HG03175 (cell line): ENCODE measurements at regions not wholly inside any gene's neighbourhood (a gene's known extent, or its start where the extent isn't known, plus 50 kb on each side); places are given as distances from the start of the nearest gene placed in this dataset.
"Not testable (repeated sequence)": the region's sequence is repeated elsewhere in the genome, so short reads cannot be mapped to it uniquely, and the experiment has no call there.

ENCODE experiments used
- ATAC-seq: cut with Tn5 transposase; IDR thresholded peaks from one replicate; pipeline ENCODE4 v1.9.1; 2021; ENCODE audit warnings: mild to moderate bottlenecking, moderate library complexity; ENCODE audit not compliant: unreplicated experiment

DNA sequence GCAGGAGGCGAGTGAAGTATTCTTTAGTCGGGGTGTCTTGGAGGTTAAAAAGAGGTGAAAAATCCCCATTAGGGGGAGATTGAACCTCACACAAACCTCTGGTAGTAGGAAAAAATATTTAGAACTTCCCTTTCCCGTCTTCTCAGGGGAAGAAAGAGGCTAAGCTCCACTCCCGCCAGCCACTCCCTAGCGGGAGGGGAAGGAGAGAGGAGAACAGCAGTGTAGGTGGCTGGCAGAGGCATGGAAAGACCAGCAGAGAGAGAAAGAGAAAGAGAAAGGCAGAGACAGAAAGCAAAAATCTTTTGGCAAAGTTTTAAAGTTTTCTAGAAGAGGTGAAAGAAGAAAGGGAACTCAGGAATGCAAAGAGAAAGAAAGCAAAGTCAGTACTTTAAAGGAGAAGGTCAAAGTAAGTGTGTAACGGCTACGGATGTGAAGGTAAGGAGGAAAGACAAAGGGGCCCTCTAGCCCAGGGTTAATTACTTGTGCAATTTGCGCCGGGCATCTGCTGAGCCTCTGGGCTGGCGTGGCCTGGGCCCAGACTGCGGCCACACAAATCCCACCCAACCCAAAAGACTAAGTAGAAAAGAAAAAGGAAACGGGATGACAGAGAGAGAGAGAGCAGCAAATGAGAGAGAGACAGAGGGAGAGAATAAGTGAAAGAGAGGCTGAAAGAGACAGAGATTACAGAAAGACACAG is 72.3 kb upstream of the ZNF746 start:
- no peak for ATAC-seq

DNA sequence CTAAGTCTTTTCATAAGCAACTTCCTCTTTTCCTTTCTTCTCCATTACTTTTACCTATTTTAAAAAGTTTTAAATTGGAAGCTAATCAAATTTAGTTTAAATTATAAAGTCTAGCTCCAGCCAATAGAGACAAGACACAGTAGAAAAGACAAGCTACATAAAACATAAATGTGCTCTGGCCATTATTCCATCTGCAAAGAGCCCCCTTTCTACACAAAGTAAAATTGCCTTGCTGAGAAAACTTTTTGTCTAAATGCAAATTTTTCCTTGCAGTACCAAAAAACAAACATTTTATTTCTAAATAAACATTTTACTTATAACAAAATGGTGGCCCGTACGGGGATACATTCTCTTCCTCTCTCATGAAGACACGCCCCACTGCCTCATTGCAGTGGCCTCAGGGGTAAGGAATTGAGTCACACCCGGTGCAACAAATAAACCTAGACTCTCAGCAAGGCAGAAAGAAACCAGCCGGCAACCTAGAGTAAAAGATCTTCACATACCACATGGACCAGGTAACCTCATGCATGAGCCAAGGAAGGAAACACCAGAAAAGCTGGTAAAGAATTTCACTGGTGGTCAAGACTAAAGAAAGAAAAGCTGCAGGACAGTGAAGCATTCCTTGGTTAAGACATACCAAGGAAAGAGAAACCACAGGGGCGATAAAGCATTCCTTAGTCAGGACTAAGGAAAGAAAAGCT is 71.6 kb upstream of the ZNF746 start:
- no peak for ATAC-seq

DNA sequence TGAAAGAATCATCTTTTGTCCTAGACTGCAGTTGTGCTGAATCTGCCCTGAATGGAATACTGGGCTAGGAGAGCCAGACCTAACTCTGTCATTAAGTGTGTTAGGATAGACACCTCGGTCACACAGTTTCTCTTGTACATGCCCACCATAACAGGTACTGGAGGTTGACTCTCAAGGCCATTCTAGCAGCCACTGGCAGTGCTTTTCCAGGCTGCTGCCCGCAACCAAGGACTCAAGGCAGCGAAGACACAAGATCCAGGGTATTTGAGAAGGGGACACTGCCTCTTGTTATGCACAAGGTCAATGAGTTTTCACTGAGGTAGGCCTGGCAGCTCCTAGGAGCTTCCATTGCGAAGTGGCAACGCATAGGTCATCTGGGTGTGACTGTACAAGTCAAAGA is 70.6 kb upstream of the ZNF746 start:
- ATAC-seq, result no peak

DNA sequence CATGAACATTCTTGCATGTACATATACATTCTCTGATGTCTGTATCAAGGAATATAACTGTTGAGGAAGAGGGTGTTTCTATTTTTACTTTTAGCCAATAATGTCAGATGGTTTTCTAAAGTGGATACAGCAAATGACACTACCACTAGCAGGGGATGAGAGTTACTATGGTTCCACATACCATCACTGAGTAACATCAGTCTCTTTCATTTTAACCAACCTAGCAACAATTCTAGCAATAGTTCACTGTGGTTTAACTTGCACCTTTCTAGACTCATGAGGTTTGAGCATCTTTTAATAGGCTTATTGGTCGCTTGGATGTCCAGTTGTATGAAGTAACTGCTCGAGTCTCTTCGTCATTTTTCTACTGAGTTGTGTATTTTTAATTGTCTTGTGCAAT is 68.5 kb upstream of the ZNF746 start:
- ATAC-seq, result no peak

DNA sequence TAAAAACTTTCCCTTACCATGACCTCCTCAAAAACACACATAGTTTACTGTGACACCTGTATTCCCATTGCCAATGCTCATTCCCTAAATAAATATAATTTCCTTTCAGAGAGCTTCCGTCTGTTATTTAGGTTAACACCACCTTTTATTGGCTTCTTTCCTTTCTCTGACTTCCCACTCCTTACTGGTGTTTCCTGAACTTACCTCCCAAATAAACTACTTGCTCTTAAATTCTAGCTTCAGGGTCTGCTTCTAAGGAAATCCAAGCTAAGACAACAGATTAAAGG is 67.4 kb upstream of the ZNF746 start:
- no peak for ATAC-seq

DNA sequence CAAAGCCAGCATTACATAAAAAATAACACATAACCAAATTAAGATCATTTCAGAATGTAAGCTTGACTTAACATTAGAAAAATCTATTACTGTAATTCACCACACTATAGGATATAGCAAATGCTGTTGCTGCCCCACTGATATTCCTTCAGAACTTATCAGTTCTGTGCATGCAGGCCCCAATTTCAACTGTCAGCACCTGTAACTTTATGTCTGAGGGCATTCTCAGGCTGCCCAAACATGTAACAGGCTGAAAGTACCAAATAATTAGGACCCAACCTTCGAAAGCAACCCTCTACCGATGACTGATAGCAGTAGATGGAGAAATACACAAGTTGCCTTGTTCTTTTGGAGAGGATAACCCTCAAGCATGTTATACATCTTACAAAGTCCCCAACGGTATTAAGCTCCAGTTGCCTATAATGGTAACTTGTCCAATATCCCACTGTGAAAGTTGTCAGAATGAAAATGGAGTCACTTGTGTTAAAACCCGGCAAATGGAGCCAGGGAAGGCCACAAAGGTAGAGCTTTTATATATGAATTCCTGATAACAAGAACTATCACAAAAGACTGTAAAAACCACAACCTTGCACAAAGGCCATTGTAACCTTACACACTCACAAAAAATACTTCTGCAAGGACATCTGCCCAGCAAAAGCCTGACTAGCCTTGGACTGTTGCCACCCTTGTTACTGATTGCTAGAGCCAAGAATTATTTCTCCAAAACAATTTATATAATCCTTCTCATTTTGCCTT is 66.9 kb upstream of the ZNF746 start:
- ATAC-seq, result no peak

DNA sequence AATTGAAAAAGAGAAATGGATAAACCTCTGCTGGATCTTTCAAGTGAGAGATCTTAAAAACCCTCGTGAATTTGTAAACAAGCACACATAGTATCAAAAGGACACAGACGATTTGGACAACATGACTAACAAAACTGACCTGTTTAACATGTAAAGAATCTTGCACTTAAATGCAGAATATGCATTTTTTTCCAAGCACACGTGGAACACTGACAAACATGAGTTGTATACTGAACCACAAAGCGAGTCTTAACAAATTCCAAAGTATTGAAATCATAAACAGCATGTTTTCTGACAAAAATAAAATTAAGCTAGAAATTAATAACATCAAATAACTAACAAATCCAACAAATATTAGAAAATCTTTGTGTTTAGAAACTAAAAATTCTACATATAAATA is 65.0 kb upstream of the ZNF746 start:
- no peak for ATAC-seq

DNA sequence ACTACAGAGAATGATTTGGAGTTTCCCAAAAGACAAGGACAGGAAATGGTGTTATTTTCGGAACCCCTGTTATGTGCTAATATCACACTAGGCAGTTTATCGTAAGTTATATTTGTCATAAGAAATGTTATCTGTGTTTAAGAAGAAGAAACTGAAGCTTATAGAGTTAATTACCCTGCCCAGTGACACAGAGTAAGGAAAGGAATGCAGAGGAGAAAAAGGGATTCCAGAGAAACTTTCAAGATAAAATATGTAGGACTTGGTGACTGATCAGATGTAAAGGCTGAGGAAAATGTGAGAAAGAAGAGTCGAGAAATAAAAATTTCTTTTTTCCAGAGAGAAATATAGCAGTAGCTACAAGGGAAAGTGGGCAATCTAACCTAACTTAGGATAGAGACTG is 63.5 kb upstream of the ZNF746 start:
- no peak for ATAC-seq

DNA sequence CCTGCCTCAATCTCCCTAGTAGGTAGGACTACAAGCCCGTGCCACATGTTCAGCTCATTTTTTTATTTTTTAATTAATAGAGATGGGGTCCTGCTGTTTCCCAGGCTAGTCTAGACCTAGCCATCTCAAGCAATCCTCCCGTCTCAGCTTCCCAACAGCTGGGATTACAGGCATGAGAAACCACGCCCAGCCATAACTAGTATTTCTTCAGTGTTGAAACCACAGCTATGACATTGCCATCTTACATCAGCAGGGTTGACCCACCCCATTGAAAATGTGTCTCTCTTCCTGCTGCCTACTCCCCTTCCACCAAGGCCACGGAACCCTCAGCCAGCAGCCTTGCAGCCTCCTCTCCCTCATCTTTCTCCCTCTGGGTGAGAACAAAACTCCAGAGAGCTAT is 62.1 kb upstream of the ZNF746 start:
- ATAC-seq, result no peak

DNA sequence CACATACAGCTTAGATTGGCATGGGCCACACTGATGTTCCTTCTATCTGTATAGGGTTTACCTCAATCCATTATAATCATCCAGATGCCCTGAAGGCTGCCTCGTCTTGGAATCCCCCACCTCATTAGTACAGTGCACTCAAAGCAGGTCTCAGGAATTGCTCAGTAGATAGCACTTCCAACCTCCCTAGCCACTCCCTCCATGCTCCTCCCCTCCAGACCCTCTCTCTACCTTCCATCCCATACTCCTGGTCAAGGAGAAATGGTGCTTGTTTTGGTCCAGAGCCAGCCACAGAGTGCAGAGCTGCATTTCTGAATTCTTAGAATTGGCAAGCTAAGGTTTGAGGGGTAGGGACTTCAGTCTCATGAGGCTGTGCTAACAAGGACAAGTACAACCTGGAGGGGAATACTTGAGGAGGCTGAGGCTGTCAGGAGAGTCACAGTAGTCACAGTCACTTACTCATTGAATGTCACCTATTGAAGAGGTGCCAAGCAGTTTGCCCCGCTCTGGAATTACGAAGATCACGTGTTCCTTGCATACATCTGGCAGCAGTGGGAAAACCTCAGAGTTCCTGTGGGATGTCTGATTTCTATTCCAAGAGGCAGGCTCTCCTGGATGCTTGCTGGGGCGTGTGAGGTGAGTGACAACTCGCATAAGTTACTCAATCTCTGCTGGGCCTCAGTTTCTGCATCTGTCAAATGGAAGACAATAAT is 60.7 kb upstream of the ZNF746 start:
- no peak for ATAC-seq

DNA sequence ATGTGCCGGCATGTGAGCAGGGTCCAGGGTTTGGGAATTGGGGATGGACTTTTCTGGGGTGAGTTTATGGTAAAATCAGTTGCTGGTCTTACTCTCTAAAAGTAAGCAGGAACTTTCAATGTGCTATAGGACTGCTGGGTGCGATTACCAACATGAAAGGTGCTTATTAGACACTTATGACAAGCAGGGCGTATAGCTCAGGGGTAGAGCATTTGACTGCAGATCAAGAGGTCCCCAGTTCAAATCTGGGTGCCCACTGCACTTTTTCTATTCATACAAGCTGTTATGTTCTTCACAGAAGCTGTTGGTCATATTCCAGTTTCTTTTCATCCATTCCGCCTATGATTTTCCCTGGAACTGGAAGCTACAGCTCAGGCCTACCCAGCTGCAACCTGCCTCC is 58.9 kb upstream of the ZNF746 start:
- not testable (repeated sequence) for ATAC-seq

DNA sequence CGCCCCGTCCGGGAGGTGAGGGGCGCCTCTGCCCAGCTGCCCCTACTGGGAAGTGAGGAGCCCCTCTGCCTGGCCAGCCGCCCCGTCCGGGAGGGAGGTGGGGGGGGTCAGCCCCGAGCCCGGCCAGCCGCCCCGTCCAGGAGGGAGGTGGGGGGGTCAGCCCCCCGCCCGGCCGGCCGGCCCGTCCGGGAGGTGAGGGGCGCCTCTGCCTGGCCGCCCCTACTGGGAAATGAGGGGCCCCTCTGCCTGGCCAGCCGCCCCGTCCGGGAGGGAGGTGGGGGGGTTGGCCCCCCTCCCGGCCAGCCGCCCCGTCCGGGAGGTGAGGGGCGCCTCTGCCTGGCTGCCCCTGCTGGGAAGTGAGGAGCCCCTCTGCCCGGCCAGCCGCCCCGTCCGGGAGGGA is 57.2 kb upstream of the ZNF746 start:
- not testable (repeated sequence) for ATAC-seq

DNA sequence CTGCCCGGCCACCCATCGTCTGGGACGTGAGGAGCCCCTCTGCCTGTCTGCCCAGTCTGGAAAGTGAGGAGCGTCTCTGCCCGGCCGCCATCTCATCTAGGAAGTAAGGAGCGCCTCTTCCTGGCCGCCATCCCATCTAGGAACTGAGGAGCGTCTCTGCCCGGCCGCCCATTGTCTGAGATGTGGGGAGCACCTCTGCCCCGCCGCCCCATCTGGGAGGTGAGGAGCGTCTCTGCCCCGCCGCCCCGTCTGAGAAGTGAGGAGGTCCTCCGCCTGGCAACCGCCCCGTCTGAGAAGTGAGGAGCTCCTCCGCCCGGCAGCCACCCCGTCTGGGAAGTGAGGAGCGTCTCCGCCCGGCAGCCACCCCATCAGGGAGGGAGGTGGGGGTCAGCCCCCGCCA is 56.4 kb upstream of the ZNF746 start:
- not testable (repeated sequence) for ATAC-seq

DNA sequence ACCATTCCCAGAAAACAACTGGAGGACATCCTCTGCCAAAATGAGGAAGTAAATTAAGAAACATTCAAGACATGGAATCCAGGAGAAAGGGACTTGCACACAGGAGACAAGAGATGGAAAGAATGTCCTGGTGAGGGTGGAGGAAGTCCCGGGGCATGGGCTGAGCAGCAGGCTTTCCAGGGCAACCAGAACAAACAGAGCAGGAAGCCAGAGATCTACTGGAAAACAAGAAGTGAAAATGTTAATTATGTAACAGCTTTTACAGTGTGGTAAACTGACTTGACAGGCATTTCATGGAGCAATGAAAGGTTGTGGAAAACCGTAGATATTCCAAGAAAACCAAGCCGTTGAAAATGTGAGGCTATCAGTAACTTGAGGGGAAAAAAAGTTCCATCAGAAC is 55.2 kb upstream of the ZNF746 start:
- ATAC-seq, result no peak
